ENCODE measurements at regions not wholly inside any gene's neighbourhood (a gene's known extent, or its start where the extent isn't known, plus 50 kb on each side); places are given as distances from the start of the nearest gene placed in this dataset.

GRCh38 chr13:82214341-82214740 lies 1667.9 kb downstream of the SLITRK1 start:
- TF ChIP-seq CTCF (IDR thresholded peaks at IDR 0.05) (no peak), POLR2A (IDR thresholded peaks at IDR 0.05; ENCODE audit: low read length) (no peak), NFE2L2 (conservative IDR thresholded peaks at IDR 0.05; ENCODE audit: low read length) (no peak), CHD2 (IDR thresholded peaks at IDR 0.05; ENCODE audit: low read length, partially characterized antibody) (no peak), RAD21 (conservative IDR thresholded peaks at IDR 0.05 in 1 of 2, IDR thresholded peaks at IDR 0.05 in 1 of 2) (no peak)
- TF ChIP-seq, protein P1, sequence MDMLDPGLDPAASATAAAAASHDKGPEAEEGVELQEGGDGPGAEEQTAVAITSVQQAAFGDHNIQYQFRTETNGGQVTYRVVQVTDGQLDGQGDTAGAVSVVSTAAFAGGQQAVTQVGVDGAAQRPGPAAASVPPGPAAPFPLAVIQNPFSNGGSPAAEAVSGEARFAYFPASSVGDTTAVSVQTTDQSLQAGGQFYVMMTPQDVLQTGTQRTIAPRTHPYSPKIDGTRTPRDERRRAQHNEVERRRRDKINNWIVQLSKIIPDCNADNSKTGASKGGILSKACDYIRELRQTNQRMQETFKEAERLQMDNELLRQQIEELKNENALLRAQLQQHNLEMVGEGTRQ (IDR thresholded peaks at IDR 0.05), result no peak

Data from A549 (cell line).